OCI-LY7 (cell line): ENCODE measurements at regions not wholly inside any gene's neighbourhood (a gene's known extent, or its start where the extent isn't known, plus 50 kb on each side); places are given as distances from the start of the nearest gene placed in this dataset.

ENCODE experiments used
- BruUV-seq: library from RNA; stranded (reverse); fragments of 400-500 nt; replicated peaks from 2 replicates; lab custom pipeline; 2021; lab: Mats Ljungman, UMichigan
- CTCF ChIA-PET: fragments of 300-600 bp; sonication (Branson Sonifier 250); formaldehyde crosslinking; loops from one replicate; lab custom pipeline; 2022; ENCODE audit warnings: antibody characterized with exemption; ENCODE audit not compliant: unreplicated experiment; lab: Charles Lee
- POLR2A ChIA-PET: fragments of 300-600 bp; sonication (Branson Sonifier 250); formaldehyde crosslinking; loops from one replicate; lab custom pipeline; 2022; ENCODE audit warnings: antibody characterized with exemption; lab: Charles Lee
- DNase-seq: peaks from one replicate; pipeline ENCODE4 v3.0.0-alpha.2; 2015; ENCODE audit warnings: low spot score
- H2AFZ ChIP-seq: fragments of 200-600 bp; sonication (generic), shearing (Covaris generic); 2 replicates; pipeline ENCODE4 v1.6.1; 2014; ENCODE audit warnings: mild to moderate bottlenecking, antibody characterized with exemption, low read length, moderate library complexity
- H3K27ac ChIP-seq: fragments of 200-600 bp; sonication (generic); 2 replicates; pipeline ENCODE4 v1.5.1; 2014; ENCODE audit warnings: mixed run types, low read depth, mild to moderate bottlenecking, moderate library complexity, low read length, inconsistent platforms; ENCODE audit not compliant: poor library complexity, severe bottlenecking
- H3K36me3 ChIP-seq: fragments of 200-600 bp; sonication (generic); 2 replicates; pipeline ENCODE4 v1.6.1; 2014; ENCODE audit warnings: mild to moderate bottlenecking, antibody characterized with exemption, low read length, moderate library complexity, mixed read lengths; ENCODE audit not compliant: insufficient read depth
- H3K4me1 ChIP-seq: fragments of 200-600 bp; sonication (generic); 2 replicates; pipeline ENCODE4 v1.5.1; 2014; ENCODE audit warnings: mild to moderate bottlenecking, low read length; ENCODE audit not compliant: insufficient read depth, poor library complexity, severe bottlenecking
- H3K4me2 ChIP-seq: fragments of 200-600 bp; sonication (generic); 2 replicates; pipeline ENCODE4 v1.6.1; 2014; ENCODE audit warnings: mild to moderate bottlenecking, low read length
- H3K4me3 ChIP-seq: fragments of 200-600 bp; sonication (generic); 2 replicates; pipeline ENCODE4 v1.5.1; 2014; ENCODE audit warnings: mild to moderate bottlenecking, low read depth, low read length; ENCODE audit not compliant: poor library complexity, severe bottlenecking
- H3K79me2 ChIP-seq: fragments of 200-600 bp; sonication (generic); 2 replicates; pipeline ENCODE4 v1.6.1; 2016; ENCODE audit warnings: low read depth, mild to moderate bottlenecking, low read length, moderate library complexity, mixed read lengths; ENCODE audit not compliant: insufficient read depth
- H3K9me2 ChIP-seq: fragments of 200-600 bp; sonication (generic); 2 replicates; pipeline ENCODE4 v1.6.1; 2016; ENCODE audit warnings: mild to moderate bottlenecking, low read length, mixed read lengths; ENCODE audit not compliant: insufficient read depth
- H3K9me3 ChIP-seq: fragments of 200-600 bp; sonication (generic); 2 replicates; pipeline ENCODE4 v1.6.1; 2014; ENCODE audit warnings: mild to moderate bottlenecking, mixed run types, low read length, mixed read lengths
- H4K20me1 ChIP-seq: fragments of 200-600 bp; sonication (generic); 2 replicates; pipeline ENCODE4 v1.6.1; 2014; ENCODE audit warnings: mild to moderate bottlenecking, antibody characterized with exemption, low read length, moderate library complexity, mixed read lengths; ENCODE audit not compliant: insufficient read depth
- EZH2phosphoT487 ChIP-seq: fragments of 200-600 bp; sonication (generic); IDR thresholded peaks from 2 replicates; pipeline ENCODE4 v1.6.1; 2018; ENCODE audit warnings: low read depth, borderline replicate concordance, mild to moderate bottlenecking, mixed run types, antibody characterized with exemption, low read length, moderate library complexity, mixed read lengths
- intact Hi-C: fragments of 100-400 bp; cut with micrococcal nuclease; formaldehyde crosslinking; loops from one replicate; pipeline ENCODE4 v1.10.0; 2022; ENCODE audit not compliant: unreplicated experiment
- TF ChIP-seq, protein P1 (sequence below): fragments of 200-600 bp; sonication (generic); conservative IDR thresholded peaks from 2 replicates; pipeline ENCODE4 v1.5.1; 2014; ENCODE audit warnings: mild to moderate bottlenecking, antibody characterized with exemption, low read length, moderate library complexity, mixed read lengths

DNA sequence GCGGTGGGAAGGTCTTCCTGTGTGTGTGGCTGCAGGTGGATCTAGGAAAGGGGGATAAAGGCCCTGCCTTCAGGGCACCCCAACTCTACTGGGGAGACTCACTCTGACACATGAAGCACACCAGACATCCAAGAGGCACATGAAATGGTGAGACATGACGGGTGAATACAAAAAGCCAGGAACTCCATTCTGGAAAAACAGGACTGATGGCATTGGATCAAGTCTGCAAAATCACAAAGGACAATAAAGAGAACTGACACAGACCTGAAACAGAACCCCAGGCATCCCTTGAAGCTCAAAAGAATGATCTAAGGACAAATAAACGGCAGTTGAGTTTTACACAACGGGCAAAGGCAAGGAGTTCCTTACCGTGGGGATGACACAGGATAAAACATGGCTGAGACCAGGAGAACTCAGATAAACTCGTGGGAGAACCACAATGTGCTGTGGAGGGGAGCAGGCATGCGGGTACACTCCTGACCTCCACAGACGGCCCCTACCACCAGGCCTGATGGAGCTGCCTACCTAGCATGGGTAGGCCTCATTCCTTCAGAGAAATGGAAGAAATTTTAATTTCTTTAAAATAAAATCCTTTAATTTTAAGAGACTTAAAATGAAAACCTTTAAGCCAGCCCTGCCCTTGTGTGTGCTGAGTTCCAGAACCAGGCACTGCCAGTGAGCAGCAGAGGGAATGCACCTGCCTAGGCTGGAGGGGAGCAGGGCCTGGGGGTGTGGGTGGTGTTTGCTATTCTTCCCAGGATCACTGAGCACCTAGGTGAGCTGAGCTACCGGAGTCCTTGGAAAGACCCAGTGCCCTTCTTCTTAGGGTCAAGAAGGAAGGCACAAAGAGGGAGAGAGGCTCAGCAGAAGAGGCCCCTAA is 100.1 kb downstream of the SINHCAF start:
- H3K4me2 ChIP-seq = no peak overlapping the region
- no peak overlapping the region for H2AFZ ChIP-seq
- no peak overlapping the region for H3K4me3 ChIP-seq
- H3K27ac ChIP-seq = no peak overlapping the region
- intact Hi-C loops = no loop called here
- no peaks in the 10 kb centered on the region for H3K9me3 ChIP-seq
- CTCF ChIA-PET = no interaction called here
- H3K4me1 ChIP-seq = no peaks in the 10 kb centered on the region
- no peak for TF ChIP-seq EZH2phosphoT487
- TF ChIP-seq, protein P1, sequence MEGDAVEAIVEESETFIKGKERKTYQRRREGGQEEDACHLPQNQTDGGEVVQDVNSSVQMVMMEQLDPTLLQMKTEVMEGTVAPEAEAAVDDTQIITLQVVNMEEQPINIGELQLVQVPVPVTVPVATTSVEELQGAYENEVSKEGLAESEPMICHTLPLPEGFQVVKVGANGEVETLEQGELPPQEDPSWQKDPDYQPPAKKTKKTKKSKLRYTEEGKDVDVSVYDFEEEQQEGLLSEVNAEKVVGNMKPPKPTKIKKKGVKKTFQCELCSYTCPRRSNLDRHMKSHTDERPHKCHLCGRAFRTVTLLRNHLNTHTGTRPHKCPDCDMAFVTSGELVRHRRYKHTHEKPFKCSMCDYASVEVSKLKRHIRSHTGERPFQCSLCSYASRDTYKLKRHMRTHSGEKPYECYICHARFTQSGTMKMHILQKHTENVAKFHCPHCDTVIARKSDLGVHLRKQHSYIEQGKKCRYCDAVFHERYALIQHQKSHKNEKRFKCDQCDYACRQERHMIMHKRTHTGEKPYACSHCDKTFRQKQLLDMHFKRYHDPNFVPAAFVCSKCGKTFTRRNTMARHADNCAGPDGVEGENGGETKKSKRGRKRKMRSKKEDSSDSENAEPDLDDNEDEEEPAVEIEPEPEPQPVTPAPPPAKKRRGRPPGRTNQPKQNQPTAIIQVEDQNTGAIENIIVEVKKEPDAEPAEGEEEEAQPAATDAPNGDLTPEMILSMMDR = no peak
- H3K9me2 ChIP-seq = no peaks in the 10 kb centered on the region
- H4K20me1 ChIP-seq = no peaks in the 10 kb centered on the region
- no peaks in the 10 kb centered on the region for H3K79me2 ChIP-seq
- POLR2A ChIA-PET = no interaction called here
- no TSS peak for BruUV-seq
- no peaks in the 10 kb centered on the region for H3K36me3 ChIP-seq
- DNase-seq = no peak

DNA sequence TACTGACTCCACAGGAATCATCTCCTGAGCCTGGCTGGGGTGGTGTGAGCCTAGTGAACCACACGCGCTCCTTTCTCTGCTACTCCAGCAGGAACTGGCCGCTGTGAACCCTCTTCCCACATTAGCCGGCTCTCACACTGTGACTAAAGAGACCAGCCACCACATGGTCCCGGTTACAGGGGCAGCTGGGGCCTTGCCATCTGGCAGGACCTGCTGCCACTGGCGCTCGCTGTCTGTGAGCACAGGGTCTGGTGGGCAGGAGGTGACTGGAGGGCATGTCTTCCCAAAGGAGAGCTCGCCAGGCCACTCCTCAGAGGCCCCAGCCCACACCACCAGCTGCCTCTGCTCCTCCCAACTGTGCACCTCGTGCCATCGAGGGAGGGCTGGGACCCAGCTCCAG is 99.3 kb downstream of the SINHCAF start:
- Histone ChIP-seq H3K36me3 (no peaks in the 10 kb centered on the region), H3K79me2 (no peaks in the 10 kb centered on the region), H3K9me2 (no peaks in the 10 kb centered on the region), H3K27ac (no peak overlapping the region), H3K4me1 (no peaks in the 10 kb centered on the region), H2AFZ (no peak overlapping the region), H4K20me1 (no peaks in the 10 kb centered on the region), H3K4me2 (no peak overlapping the region), H3K4me3 (no peak overlapping the region), H3K9me3 (no peaks in the 10 kb centered on the region)
- ChIA-PET POLR2A (no interaction called here), CTCF (no interaction called here)
- BruUV-seq = no TSS peak
- TF ChIP-seq, protein P1 = no peak
- no peak for TF ChIP-seq EZH2phosphoT487
- no peak for DNase-seq
- intact Hi-C loops = no loop called here

DNA sequence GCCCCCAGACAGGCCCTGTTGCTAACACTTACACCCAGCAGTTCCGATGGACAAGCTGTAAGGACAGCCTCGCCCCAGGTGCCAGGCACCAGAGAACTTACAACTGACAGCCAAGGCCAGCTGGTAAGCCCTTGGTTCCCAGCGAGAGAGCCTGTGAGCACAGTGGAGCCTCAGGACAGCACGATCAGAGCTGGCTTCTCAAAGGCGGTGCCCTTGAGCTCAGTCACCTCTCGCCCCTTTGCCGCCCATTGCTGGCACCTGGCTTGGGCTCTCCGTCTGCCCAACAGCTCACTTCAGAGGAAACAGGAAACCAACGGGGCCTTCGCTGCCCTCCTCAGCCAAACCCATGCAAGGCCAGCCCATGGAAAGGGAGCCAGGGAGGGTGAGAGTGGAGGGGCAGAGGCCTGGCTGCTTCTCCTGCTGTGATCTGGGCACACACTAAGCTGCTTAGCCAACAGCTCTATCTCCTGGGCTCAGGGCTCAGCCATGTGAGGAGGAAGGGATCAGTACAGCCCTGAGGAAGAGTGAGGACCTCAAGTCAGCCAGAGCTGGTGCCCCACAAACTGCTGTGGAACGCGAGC is 98.5 kb downstream of the SINHCAF start:
- POLR2A ChIA-PET = interaction anchor here (0.6 kb wide), 1 partner anchor 17 kb away, joined by 3 read pairs; no protein-coding TSS in a partner anchor
- Histone ChIP-seq H3K9me3 (no peaks in the 10 kb centered on the region), H3K4me2 (no peak overlapping the region), H3K79me2 (no peaks in the 10 kb centered on the region), H3K9me2 (no peaks in the 10 kb centered on the region), H3K36me3 (no peaks in the 10 kb centered on the region), H2AFZ (no peak overlapping the region), H4K20me1 (no peaks in the 10 kb centered on the region), H3K4me1 (no peaks in the 10 kb centered on the region), H3K4me3 (no peak overlapping the region), H3K27ac (no peak overlapping the region)
- CTCF ChIA-PET = no interaction called here
- no peak for DNase-seq
- intact Hi-C loops = no loop called here
- BruUV-seq = no TSS peak
- TF ChIP-seq EZH2phosphoT487 = no peak
- TF ChIP-seq, protein P1 = no peak
